AG04450 (cell line): ENCODE measurements at regions not wholly inside any gene's neighbourhood (a gene's known extent, or its start where the extent isn't known, plus 50 kb on each side); places are given as distances from the start of the nearest gene placed in this dataset.

ENCODE experiments used
- CTCF ChIA-PET: fragments of 300-600, 350-600 bp; formaldehyde crosslinking; extraction: SDS; loops from one replicate; lab custom pipeline; 2022; ENCODE audit warnings: antibody characterized with exemption, inconsistent platforms; lab: Charles Lee
- POLR2A ChIA-PET: fragments of 350-600 bp; formaldehyde crosslinking; extraction: SDS; loops from one replicate; lab custom pipeline; 2021; ENCODE audit warnings: antibody characterized with exemption, inconsistent platforms; lab: Yijun Ruan, JAX
- DNase-seq: peaks from one replicate; pipeline ENCODE4 v3.0.0-alpha.2; 2011; ENCODE audit warnings: low read depth, low spot score
- H3K27ac ChIP-seq: one replicate; pipeline ENCODE4 v1.5.1; 2012; ENCODE audit warnings: low read depth, low read length, control low read depth
- H3K27me3 ChIP-seq: one replicate; pipeline ENCODE4 v1.6.0; 2012; ENCODE audit warnings: low read length; ENCODE audit not compliant: control insufficient read depth, insufficient read depth
- H3K4me3 ChIP-seq: 2 replicates; pipeline ENCODE4 v1.5.1; 2011; ENCODE audit warnings: mild to moderate bottlenecking, low read depth, low read length, control low read depth
- H3K9me3 ChIP-seq: 2 replicates; pipeline ENCODE4 v1.5.1; 2012; ENCODE audit warnings: low read length; ENCODE audit not compliant: control insufficient read depth, insufficient read depth
- CTCF ChIP-seq: IDR thresholded peaks from 2 replicates; pipeline ENCODE4 v1.5.1; 2011; ENCODE audit warnings: low read depth, low read length, control low read depth, inconsistent platforms

- H3K27me3 ChIP-seq = no peaks in the 10 kb centered on the region
- DNase-seq = no peak
- no peak for TF ChIP-seq CTCF
- no peaks in the 10 kb centered on the region for H3K9me3 ChIP-seq
- CTCF ChIA-PET = no interaction called here
- H3K4me3 ChIP-seq = no peak overlapping the region
- POLR2A ChIA-PET = no interaction called here
- H3K27ac ChIP-seq = no peak overlapping the region
Measured at GRCh38 chr1:112196008-112196588, 199.9 kb upstream of the CTTNBP2NL start.

GRCh38 chr1:112196731-112197130, 199.3 kb upstream of the CTTNBP2NL start:
- TF ChIP-seq CTCF = no peak
- Histone ChIP-seq H3K4me3 (no peak overlapping the region), H3K9me3 (no peaks in the 10 kb centered on the region), H3K27me3 (no peaks in the 10 kb centered on the region), H3K27ac (no peak overlapping the region)
- no peak for DNase-seq
- CTCF ChIA-PET = no interaction called here
- POLR2A ChIA-PET = no interaction called here

GRCh38 chr1:112209493-112209892, 186.5 kb upstream of the CTTNBP2NL start:
- no peak for TF ChIP-seq CTCF
- Histone ChIP-seq H3K4me3 (no peak overlapping the region), H3K9me3 (no peaks in the 10 kb centered on the region), H3K27ac (no peak overlapping the region), H3K27me3 (no peaks in the 10 kb centered on the region)
- CTCF ChIA-PET = no interaction called here
- POLR2A ChIA-PET = no interaction called here
- no peak for DNase-seq

GRCh38 chr1:112219267-112219666, 176.7 kb upstream of the CTTNBP2NL start:
- no peak for TF ChIP-seq CTCF
- ChIA-PET CTCF (interaction anchor here (1.4 kb wide), 1 partner anchor 33 kb away, joined by 5 read pairs; no protein-coding TSS in a partner anchor), POLR2A (no interaction called here)
- H3K27ac ChIP-seq = no peak overlapping the region
- H3K4me3 ChIP-seq = no peak overlapping the region
- DNase-seq = no peak
- H3K9me3 ChIP-seq = no peaks in the 10 kb centered on the region
- H3K27me3 ChIP-seq = no peaks in the 10 kb centered on the region

GRCh38 chr1:112230232-112230631, 165.8 kb upstream of the CTTNBP2NL start:
- no peak for TF ChIP-seq CTCF
- CTCF ChIA-PET = no interaction called here

More at GRCh38 chr1:112230232-112230631, 165.8 kb upstream of the CTTNBP2NL start:
- Histone ChIP-seq H3K27me3 (no peaks in the 10 kb centered on the region), H3K9me3 (no peaks in the 10 kb centered on the region), H3K27ac (no peak overlapping the region), H3K4me3 (no peak overlapping the region)
- DNase-seq = no peak
- POLR2A ChIA-PET = no interaction called here
